Skeletal muscle tissue (tissue), 3 donors: ENCODE measurements at regions not wholly inside any gene's neighbourhood (a gene's known extent, or its start where the extent isn't known, plus 50 kb on each side); places are given as distances from the start of the nearest gene placed in this dataset.
"Not testable (repeated sequence)": the region's sequence is repeated elsewhere in the genome, so short reads cannot be mapped to it uniquely, and the experiment has no call there.

Experiments used
- H3K27ac ChIP-seq: one replicate; pipeline ENCODE4 v1.7.0; 2013; ENCODE audit warnings: mild to moderate bottlenecking, low read depth, low read length, inconsistent platforms
- H3K27me3 ChIP-seq, 3 donors: one replicate each; pipeline ENCODE4 v1.7.0; 2013; ENCODE audit warnings: low read length in 3 of 3; ENCODE audit not compliant: control insufficient read depth in 3 of 3, insufficient read depth in 3 of 3
- H3K36me3 ChIP-seq, 3 donors: one replicate each; pipeline ENCODE4 v1.7.0; 2013; ENCODE audit warnings: low read length in 3 of 3; ENCODE audit not compliant: control insufficient read depth in 3 of 3, insufficient read depth in 3 of 3
- H3K4me1 ChIP-seq, 3 donors: one replicate each; pipeline ENCODE4 v1.7.0; 2013; ENCODE audit warnings: low read length in 3 of 3, mild to moderate bottlenecking in 3 of 3; ENCODE audit not compliant: control insufficient read depth in 3 of 3, insufficient read depth in 3 of 3
- H3K4me3 ChIP-seq, 3 donors: one replicate each; pipeline ENCODE4 v1.7.0; 2013; ENCODE audit warnings: low read length in 3 of 3
- H3K9ac ChIP-seq, 3 donors: one replicate each; pipeline ENCODE4 v1.7.0; 2013; ENCODE audit warnings: low read length in 3 of 3, mild to moderate bottlenecking in 3 of 3, moderate library complexity in 2 of 3, low read depth in 1 of 3
- H3K9me3 ChIP-seq, 3 donors: one replicate each; pipeline ENCODE4 v1.7.0; 2013; ENCODE audit warnings: low read length in 3 of 3; ENCODE audit not compliant: control insufficient read depth in 3 of 3
- donor health status: Osteomylitis.

DNA sequence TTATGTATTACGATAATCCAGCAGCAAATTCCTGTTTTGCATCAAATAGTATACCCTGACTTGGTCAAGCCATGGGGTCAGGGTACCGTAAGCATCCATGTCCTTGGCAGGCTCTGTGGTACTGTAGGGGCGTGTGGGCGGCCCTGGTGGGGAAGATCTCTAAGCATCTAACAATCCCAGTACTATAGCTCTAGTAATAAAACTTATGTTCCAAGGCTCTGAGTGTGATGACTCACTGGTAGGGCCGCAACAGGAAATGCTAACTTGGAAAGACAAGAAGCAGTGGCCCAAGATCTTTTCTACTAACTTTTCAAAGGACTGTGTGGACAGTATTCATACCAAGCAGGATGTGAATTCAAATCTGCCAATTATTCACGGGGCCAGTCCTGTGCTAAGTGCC lies 63.8 kb downstream of the CLEC18A start:
- H3K27me3 ChIP-seq, H3K9ac ChIP-seq, H3K4me3 ChIP-seq, H3K27ac ChIP-seq, H3K4me1 ChIP-seq, H3K9me3 ChIP-seq: not testable (repeated sequence)
- H3K36me3 ChIP-seq = peaks cover 7 to 20% (median 8%) of the 10 kb centered on the region in 3 donors

DNA sequence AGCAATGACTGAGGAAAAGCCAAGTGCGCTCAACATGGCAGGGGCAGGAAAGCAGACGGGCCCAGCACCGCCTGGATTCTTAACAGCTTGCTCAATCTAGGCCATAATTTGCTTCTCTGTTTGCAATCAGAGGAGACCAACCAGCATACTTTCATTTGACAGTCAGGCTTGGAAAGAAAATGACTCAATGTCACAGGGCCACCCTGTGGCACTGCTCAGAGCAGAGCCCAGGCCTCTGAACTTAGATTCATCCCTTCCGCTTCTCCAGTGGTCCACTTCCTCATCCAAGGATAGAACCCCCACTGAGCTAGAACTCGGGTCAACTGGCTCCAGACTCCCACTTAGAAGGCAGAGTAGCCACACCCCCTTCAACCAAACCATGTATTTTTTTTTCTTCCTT lies 65.6 kb downstream of the CLEC18A start:
- H3K4me3 ChIP-seq, H3K27me3 ChIP-seq, H3K9ac ChIP-seq, H3K4me1 ChIP-seq, H3K9me3 ChIP-seq, H3K27ac ChIP-seq: not testable (repeated sequence)
- H3K36me3 ChIP-seq = peaks cover 8 to 20% (median 9%) of the 10 kb centered on the region in 3 donors

DNA sequence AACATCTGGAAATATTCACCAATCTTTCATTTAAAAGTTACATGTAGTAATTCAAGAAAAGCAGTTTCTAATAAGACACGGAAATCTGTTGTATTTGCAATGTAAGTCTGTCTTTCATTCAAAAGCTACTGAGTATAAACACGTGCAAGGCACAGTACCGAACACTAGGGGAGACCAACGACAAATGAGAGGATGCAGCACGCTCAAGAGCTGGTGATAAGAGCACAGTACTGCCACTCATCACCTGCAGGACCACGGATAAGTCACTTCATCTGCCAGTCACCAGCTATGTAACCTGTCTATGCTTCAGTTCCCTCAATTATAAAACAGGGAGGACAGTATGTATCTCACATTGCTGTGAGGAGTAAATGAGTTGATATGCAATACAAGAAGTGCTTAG lies 67.1 kb downstream of the CLEC18A start:
- H3K9ac ChIP-seq = no peak overlapping the region
- H3K27me3 ChIP-seq = no peaks in the 10 kb centered on the region
- H3K36me3 ChIP-seq = peaks cover 8 to 23% (median 8%) of the 10 kb centered on the region in 3 donors
- no peak overlapping the region for H3K27ac ChIP-seq
- no peaks in the 10 kb centered on the region for H3K4me1 ChIP-seq
- H3K9me3 ChIP-seq = no peaks in the 10 kb centered on the region
- no peak overlapping the region for H3K4me3 ChIP-seq

DNA sequence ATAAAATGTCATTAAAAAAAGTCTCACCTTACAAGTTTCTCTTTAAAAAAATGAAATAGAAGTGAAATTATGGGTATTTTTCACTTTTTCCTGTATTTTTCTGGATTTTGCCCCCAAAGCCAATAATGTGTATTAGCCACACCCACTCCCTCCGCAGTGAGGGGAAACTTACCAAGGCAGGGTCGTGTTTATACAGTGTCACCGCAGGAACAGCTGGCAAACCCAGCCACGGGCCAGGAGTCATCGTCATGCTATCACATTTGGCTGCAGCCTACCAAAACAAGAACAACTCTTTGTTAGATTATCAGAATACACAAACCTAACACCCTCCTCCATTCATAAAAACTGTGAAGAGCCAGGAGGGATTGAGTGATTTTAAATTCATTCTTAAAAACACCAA lies 72.1 kb downstream of the CLEC18A start:
- H3K4me1 ChIP-seq, H3K27me3 ChIP-seq, H3K9me3 ChIP-seq, H3K27ac ChIP-seq, H3K9ac ChIP-seq, H3K4me3 ChIP-seq: not testable (repeated sequence)
- H3K36me3 ChIP-seq = peaks cover 3 to 16% (median 10%) of the 10 kb centered on the region in 3 donors

DNA sequence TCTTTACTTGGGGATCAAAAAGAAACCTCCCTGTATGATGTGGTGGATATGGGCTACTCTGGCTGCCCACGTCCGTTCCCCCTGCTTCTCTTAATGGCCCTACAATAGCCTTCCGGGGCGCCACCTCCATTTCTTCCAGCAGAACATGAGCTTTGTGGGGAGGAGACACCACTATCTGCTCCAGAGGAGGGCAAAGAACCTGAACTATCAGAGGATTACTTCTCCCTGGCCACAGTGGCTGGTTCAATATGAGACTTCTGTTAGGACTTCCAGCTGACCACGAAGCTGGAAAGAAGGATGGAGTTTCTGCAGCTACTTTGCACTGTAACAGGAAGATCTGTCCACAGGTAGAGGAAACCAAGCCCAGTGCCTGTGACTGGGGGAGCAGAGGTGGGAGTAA lies 72.8 kb downstream of the CLEC18A start:
- H3K27ac ChIP-seq, H3K27me3 ChIP-seq, H3K9ac ChIP-seq, H3K4me1 ChIP-seq, H3K9me3 ChIP-seq, H3K4me3 ChIP-seq: not testable (repeated sequence)
- H3K36me3 ChIP-seq = peaks cover 3 to 11% (median 9%) of the 10 kb centered on the region in 3 donors

DNA sequence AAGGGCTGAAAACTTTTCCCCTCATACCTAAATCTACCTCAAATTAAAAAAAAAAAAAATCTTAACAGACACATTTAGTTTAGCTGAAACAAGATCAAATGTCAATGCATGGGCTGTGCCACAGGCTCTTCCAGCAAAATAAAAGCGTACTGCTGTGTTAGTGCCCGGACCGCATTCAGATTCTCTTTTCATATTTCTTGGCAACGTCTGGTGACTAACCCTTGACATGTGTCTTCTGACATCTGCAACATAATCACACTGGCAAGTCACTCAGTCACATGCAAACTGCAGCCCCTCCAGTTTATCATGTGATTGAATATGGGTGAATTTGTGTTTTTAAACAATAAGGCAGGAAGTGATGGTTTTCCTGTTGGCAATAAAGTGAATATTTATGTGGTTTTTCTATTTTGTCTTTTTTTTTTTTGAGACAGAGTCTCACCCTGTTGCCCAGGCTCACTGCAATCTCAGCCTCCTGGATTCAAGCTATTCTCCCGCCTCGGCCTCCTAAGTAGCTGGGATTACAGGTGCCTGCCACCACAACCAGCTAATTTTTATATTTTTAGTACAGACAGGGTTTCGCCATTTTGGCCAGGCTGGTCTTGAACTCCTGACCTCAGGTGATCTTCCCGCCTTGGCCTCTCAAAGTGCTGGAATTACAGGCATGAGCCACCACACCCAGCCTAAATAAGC lies 75.2 kb downstream of the CLEC18A start:
- not testable (repeated sequence) for H3K27me3 ChIP-seq, H3K36me3 ChIP-seq, H3K9me3 ChIP-seq, H3K4me1 ChIP-seq, H3K9ac ChIP-seq, H3K4me3 ChIP-seq
- H3K27ac ChIP-seq = peak overlapping the region; percentile 12

DNA sequence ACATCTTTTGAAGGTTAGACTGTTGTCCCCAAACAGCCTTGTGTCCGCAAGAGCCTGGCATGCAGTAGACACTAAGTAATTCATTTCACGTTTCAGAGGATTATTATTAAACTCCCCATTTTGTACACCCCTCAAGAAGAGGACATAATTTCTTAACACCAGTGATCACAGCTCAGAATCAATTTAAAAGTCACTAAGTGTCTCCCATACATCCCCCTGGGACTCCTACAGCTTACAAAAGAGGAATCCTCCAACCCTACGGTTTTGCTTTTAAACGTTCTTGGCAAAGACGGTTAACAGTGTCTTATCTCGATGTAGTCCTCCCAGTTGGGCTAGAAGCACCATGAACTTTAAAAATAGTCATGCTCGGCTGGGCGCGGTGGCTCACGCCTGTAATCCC lies 81.2 kb upstream of the PDPR start:
- H3K36me3 ChIP-seq = not testable (repeated sequence)

DNA sequence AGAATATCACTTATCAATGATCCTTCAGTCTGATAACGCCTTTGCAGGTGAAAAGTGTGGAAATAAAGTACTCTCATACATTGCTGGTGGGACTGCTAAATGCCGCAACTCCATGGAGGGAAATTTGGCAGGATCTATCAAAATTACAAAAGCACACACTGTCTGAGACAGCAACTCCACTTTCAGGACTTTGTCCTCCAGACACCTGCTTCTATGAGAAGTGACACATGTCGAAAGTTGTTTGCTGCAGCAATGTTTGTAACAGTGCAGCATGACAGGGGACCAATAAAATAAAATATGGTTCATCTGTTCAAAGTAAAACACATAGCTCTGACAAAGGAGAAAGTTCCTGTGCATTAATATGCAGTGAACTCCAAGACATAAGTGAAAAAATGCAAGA lies 76.2 kb upstream of the PDPR start:
- H3K27ac ChIP-seq, H3K27me3 ChIP-seq, H3K4me3 ChIP-seq, H3K9me3 ChIP-seq, H3K4me1 ChIP-seq, H3K36me3 ChIP-seq, H3K9ac ChIP-seq: not testable (repeated sequence)

More for the DNA sequence above, 81.2 kb upstream of the PDPR start:
- not testable (repeated sequence) for H3K27me3 ChIP-seq, H3K9me3 ChIP-seq, H3K4me1 ChIP-seq, H3K9ac ChIP-seq, H3K27ac ChIP-seq, H3K4me3 ChIP-seq

DNA sequence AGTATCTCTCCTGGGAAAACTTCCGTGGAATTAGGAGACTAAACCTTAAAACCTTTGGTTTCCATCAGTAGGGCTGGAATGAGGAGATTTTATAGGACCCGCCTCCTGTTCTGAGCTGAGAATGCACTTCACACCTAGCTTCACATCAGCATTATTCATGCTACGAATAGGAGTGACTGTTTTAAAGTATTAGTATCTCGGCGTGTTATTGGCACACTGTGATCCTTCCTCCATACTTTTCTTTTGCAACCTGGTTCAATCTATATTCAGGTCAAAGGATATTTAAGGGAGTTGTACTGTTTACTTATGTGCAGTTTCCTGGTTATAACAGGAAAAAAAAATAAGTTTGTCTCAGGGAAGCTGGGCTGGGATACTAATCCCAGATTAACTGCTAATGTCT lies 73.6 kb upstream of the PDPR start:
- H3K9ac ChIP-seq, H3K27ac ChIP-seq, H3K4me1 ChIP-seq, H3K4me3 ChIP-seq, H3K9me3 ChIP-seq, H3K27me3 ChIP-seq, H3K36me3 ChIP-seq: not testable (repeated sequence)

DNA sequence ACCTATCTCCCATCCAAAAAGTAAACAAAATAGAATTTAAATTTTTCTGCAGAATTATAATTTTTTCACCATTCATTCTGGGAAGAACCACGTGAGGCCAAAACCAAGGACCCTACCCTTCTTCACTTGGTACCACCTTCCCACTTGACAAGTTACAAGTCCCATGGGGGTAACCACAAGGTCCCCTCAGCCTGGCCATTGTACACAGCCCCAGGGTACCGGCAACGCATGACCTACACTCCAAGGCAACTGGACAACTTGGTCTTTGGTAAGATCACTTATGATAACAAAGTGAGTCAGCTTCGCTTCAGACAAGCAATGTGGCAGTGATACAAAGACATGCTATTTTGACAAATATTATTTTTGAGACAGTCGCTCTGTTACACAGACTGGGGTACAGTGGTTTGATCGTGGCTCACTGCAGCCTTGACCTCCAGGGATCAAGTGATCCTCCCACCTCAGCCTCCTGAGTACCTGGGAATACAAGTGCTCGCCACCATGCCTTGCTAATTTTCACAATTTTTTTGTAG lies 70.5 kb upstream of the PDPR start:
- not testable (repeated sequence) for H3K27me3 ChIP-seq, H3K9ac ChIP-seq, H3K4me1 ChIP-seq, H3K27ac ChIP-seq, H3K36me3 ChIP-seq, H3K4me3 ChIP-seq, H3K9me3 ChIP-seq
